ENCODE measurements at regions not wholly inside any gene's neighbourhood (a gene's known extent, or its start where the extent isn't known, plus 50 kb on each side); places are given as distances from the start of the nearest gene placed in this dataset.

DNA sequence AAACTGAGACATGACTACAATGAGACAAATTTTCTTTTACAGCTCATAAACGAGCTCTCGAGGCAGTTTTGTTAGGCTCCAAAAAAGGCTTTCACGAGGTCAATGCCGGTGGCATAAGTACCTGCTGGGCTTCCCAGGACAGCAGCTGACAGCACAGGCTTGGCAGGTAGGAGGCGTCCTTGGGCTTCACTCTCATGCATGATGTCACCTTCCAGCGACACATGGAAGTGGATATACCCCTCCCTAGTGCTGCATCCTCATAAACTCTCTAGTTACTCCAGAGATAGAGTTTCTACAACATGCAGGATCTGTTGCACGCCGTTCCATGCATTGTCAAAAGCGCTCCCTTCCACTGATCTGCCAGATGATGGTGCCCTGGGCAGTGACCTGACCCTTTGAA lies 112.5 kb upstream of the PAXBP1 start:
- no peak for DNase-seq
- Histone ChIP-seq H3K4me3 (no peak overlapping the region), H3K27ac (no peak overlapping the region), H3K36me3 (no peaks in the 10 kb centered on the region), H3K4me1 (no peaks in the 10 kb centered on the region), H3K27me3 (no peaks in the 10 kb centered on the region), H3K9me3 (no peaks in the 10 kb centered on the region)
- intact Hi-C loops (cut with DNase I; ENCODE audit: low total_unique reads): no loop called here
- TF ChIP-seq, protein P1, sequence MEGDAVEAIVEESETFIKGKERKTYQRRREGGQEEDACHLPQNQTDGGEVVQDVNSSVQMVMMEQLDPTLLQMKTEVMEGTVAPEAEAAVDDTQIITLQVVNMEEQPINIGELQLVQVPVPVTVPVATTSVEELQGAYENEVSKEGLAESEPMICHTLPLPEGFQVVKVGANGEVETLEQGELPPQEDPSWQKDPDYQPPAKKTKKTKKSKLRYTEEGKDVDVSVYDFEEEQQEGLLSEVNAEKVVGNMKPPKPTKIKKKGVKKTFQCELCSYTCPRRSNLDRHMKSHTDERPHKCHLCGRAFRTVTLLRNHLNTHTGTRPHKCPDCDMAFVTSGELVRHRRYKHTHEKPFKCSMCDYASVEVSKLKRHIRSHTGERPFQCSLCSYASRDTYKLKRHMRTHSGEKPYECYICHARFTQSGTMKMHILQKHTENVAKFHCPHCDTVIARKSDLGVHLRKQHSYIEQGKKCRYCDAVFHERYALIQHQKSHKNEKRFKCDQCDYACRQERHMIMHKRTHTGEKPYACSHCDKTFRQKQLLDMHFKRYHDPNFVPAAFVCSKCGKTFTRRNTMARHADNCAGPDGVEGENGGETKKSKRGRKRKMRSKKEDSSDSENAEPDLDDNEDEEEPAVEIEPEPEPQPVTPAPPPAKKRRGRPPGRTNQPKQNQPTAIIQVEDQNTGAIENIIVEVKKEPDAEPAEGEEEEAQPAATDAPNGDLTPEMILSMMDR (IDR thresholded peaks at IDR 0.05): no peak

DNA sequence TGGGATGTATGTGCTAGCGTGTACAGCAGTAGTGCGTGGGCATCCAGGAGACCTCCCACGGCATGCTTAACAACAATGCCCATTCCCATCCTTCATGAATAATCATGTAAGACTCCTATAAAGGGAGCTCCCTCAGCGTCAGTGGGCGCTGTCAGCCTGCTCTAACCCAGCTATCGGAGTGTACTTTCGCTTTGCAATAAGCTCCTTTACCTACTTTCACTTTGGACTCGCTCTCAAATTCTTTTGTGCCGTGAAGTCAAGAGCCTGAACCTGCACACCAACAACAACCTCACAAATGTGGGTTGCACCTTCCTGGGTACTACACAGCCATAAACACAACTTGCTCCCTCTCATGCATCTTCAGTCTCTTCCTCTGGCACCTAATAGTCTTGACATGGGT lies 114.8 kb upstream of the PAXBP1 start:
- TF ChIP-seq, protein P1 (IDR thresholded peaks at IDR 0.05): no peak

GRCh38 chr21:32887026-32887425 lies 115.5 kb upstream of the PAXBP1 start:
- Histone ChIP-seq H3K36me3 (no peaks in the 10 kb centered on the region), H3K27me3 (no peaks in the 10 kb centered on the region), H3K9me3 (no peaks in the 10 kb centered on the region), H3K27ac (no peak overlapping the region), H3K4me1 (no peaks in the 10 kb centered on the region), H3K4me3 (no peak overlapping the region)
- TF ChIP-seq, protein P1 (IDR thresholded peaks at IDR 0.05): no peak
- intact Hi-C loops (cut with DNase I; ENCODE audit: low total_unique reads): no loop called here
- DNase-seq: no peak

More for the DNA sequence above, 114.8 kb upstream of the PAXBP1 start:
- intact Hi-C loops (cut with DNase I; ENCODE audit: low total_unique reads): no loop called here
- Histone ChIP-seq H3K36me3 (no peaks in the 10 kb centered on the region), H3K9me3 (no peaks in the 10 kb centered on the region), H3K4me1 (no peaks in the 10 kb centered on the region), H3K4me3 (no peak overlapping the region), H3K27ac (no peak overlapping the region), H3K27me3 (no peaks in the 10 kb centered on the region)
- DNase-seq: no peak

DNA sequence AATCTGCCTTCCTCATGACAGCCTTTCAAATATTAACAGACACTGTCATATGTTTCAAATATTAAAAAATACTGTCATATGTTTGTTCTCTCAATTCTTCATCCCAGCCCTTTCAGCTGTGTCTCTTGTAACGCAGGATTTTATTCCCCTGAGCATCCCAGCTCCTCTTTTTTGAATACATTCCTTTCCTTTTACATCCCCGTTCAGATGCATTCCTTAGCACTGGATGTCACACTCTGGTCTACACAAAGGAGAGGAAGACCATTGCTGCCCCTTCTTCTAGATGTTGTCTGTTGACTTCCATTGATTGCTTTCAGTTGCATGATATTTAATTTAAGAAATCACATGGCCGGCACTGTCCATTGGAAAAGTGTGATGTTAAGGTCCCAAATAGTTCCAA lies 117.4 kb upstream of the PAXBP1 start:
- no peaks in the 10 kb centered on the region for H3K36me3 ChIP-seq
- DNase-seq: no peak
- no peak overlapping the region for H3K4me3 ChIP-seq
- no peak overlapping the region for H3K27ac ChIP-seq
- TF ChIP-seq, protein P1 (IDR thresholded peaks at IDR 0.05): no peak
- H3K27me3 ChIP-seq: no peaks in the 10 kb centered on the region
- H3K4me1 ChIP-seq: no peaks in the 10 kb centered on the region
- intact Hi-C loops (cut with DNase I; ENCODE audit: low total_unique reads): no loop called here
- no peaks in the 10 kb centered on the region for H3K9me3 ChIP-seq

DNA sequence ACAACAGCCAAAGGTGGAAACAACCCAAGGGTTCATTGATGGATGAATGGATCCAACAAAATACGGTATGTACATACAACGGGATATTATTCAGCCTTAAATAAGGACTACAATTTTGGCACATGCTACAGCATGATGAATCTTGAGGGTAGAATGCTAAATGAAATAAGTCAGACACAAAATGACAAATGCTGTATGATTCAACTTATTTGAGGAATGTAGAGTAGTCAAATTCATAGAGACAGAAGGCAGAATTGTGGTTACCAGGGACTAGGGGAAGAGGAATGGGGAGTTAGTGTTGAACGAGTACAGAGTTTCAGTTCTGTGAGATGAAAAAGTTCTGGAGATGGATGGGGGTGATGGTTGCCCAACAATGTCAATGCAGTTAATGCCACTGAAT lies 118.0 kb upstream of the PAXBP1 start:
- no peaks in the 10 kb centered on the region for H3K9me3 ChIP-seq
- no peak overlapping the region for H3K4me3 ChIP-seq
- intact Hi-C loops (cut with DNase I; ENCODE audit: low total_unique reads): no loop called here
- TF ChIP-seq, protein P1 (IDR thresholded peaks at IDR 0.05): no peak
- no peak for DNase-seq
- H3K4me1 ChIP-seq: no peaks in the 10 kb centered on the region
- no peaks in the 10 kb centered on the region for H3K36me3 ChIP-seq
- H3K27me3 ChIP-seq: no peaks in the 10 kb centered on the region
- no peak overlapping the region for H3K27ac ChIP-seq

- no peaks in the 10 kb centered on the region for H3K4me1 ChIP-seq
- H3K27me3 ChIP-seq: no peaks in the 10 kb centered on the region
- TF ChIP-seq, protein P1 (IDR thresholded peaks at IDR 0.05): no peak
- H3K27ac ChIP-seq: no peak overlapping the region
- intact Hi-C loops (cut with DNase I; ENCODE audit: low total_unique reads): no loop called here
- no peak overlapping the region for H3K4me3 ChIP-seq
- H3K36me3 ChIP-seq: no peaks in the 10 kb centered on the region
- DNase-seq: no peak
- H3K9me3 ChIP-seq: no peaks in the 10 kb centered on the region
Measured at GRCh38 chr21:32894321-32894720, 122.8 kb upstream of the PAXBP1 start.
